ENCODE measurements at regions not wholly inside any gene's neighbourhood (a gene's known extent, or its start where the extent isn't known, plus 50 kb on each side); places are given as distances from the start of the nearest gene placed in this dataset.

DNA sequence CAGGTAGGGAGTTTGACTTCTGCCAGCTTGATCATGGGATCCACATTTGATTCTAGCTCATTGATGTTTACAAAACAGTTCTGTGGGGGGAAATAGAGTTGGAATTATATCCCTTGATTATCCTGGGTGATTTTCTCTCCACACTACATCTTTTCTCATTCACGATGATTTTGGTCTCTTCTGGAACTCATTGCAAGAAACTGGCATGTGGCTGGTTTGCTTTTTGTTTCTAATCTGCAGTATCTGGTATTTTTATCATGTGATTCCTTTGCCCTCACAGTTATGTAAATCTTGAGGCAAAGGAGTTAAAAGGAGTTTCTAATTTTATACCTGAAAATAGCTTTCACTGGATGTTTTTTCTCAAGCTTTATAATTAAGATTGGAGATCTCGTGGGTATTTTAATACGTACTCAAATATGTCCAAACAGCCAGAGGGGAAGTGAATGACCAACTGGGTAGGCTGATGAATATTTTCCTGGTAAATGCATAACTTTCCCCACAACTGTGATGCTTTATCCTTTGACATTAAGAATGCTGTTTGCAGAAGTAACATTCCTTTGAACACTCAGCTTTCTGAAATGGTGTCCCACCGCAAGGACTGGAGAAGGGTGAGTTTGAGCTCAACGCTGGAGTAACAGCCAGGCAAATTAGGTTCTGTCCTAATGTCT, 502.9 kb upstream of the ZEB2 start:
- no peak for DNase-seq (ENCODE audit: low read depth)
- no peak overlapping the region for H3K4me3 ChIP-seq (ENCODE audit: low read depth, low read length)
- no peak for TF ChIP-seq CTCF (IDR thresholded peaks at IDR 0.05; ENCODE audit: control insufficient read depth, extremely low read depth, insufficient read depth)

GRCh38 chr2:145021962-145022665, 502.2 kb upstream of the ZEB2 start:
- no peak for TF ChIP-seq CTCF (IDR thresholded peaks at IDR 0.05; ENCODE audit: control insufficient read depth, extremely low read depth, insufficient read depth)
- H3K4me3 ChIP-seq (ENCODE audit: low read depth, low read length), result no peak overlapping the region
- DNase-seq (ENCODE audit: low read depth), result no peak

DNA sequence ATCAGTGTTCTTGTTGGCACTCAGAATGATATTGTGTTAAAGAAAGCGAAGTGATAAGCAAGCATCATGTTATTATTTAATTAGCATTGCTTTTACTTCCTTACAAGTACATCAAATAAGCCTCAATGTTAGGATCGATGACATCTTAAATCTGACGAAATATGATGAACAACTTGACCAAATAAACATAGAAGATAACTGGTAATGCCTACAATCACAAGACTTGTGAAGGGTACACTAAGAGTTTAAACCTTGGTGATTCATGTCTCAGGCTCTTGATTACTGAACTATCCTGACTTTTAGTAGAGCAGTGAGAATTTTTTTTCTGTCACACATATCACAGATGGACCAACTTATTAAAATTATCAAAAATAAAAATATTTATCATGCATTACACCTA, 500.8 kb upstream of the ZEB2 start:
- TF ChIP-seq CTCF (IDR thresholded peaks at IDR 0.05; ENCODE audit: control insufficient read depth, extremely low read depth, insufficient read depth), result no peak
- DNase-seq (ENCODE audit: low read depth), result no peak
- no peak overlapping the region for H3K4me3 ChIP-seq (ENCODE audit: low read depth, low read length)

GRCh38 chr2:145020139-145020538, 500.2 kb upstream of the ZEB2 start:
- no peak for TF ChIP-seq CTCF (IDR thresholded peaks at IDR 0.05; ENCODE audit: control insufficient read depth, extremely low read depth, insufficient read depth)
- no peak overlapping the region for H3K4me3 ChIP-seq (ENCODE audit: low read depth, low read length)

DNA sequence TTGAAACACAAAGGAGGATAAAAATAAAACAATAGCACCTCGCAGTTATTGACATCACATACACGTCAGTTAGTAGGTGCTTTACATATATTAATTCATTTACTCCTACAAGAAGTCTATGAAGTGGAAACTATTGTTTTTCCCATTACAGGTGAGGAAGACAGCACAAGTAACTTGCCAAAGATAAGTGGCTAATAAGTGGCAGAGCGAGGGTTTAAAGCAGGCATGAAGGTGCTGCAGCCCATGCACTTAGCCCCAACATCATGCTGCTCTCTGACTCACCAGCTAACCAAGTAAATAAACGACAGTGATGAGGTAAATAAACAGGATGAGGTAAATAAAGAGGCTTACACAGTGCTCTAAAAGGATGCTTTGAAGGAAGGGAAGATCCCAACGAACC, 498.6 kb upstream of the ZEB2 start:
- no peak overlapping the region for H3K4me3 ChIP-seq (ENCODE audit: low read depth, low read length)
- no peak for DNase-seq (ENCODE audit: low read depth)
- no peak for TF ChIP-seq CTCF (IDR thresholded peaks at IDR 0.05; ENCODE audit: control insufficient read depth, extremely low read depth, insufficient read depth)

More at GRCh38 chr2:145020139-145020538, 500.2 kb upstream of the ZEB2 start:
- DNase-seq (ENCODE audit: low read depth), result no peak

- DNase-seq (ENCODE audit: low read depth), result no peak
- no peak for TF ChIP-seq CTCF (IDR thresholded peaks at IDR 0.05; ENCODE audit: control insufficient read depth, extremely low read depth, insufficient read depth)
- H3K4me3 ChIP-seq (ENCODE audit: low read depth, low read length), result no peak overlapping the region
Measured at GRCh38 chr2:145017149-145017548, 497.2 kb upstream of the ZEB2 start.
